GM12865 (cell line): ENCODE measurements at regions not wholly inside any gene's neighbourhood (a gene's known extent, or its start where the extent isn't known, plus 50 kb on each side); places are given as distances from the start of the nearest gene placed in this dataset.

Experiments used
- DNase-seq: peaks from one replicate; pipeline ENCODE4 v3.0.0; 2010; ENCODE audit warnings: low read depth
- H3K4me3 ChIP-seq: 2 replicates; pipeline ENCODE4 v1.5.1; 2011; ENCODE audit warnings: mild to moderate bottlenecking, low read depth, low read length, control low read depth
- TF ChIP-seq, protein P1 (sequence below): IDR thresholded peaks from 2 replicates; pipeline ENCODE4 v1.5.1; 2011; ENCODE audit warnings: low read length, control low read depth, low read depth, inconsistent platforms; ENCODE audit not compliant: insufficient read depth; ENCODE audit errors: missing control alignments

DNA sequence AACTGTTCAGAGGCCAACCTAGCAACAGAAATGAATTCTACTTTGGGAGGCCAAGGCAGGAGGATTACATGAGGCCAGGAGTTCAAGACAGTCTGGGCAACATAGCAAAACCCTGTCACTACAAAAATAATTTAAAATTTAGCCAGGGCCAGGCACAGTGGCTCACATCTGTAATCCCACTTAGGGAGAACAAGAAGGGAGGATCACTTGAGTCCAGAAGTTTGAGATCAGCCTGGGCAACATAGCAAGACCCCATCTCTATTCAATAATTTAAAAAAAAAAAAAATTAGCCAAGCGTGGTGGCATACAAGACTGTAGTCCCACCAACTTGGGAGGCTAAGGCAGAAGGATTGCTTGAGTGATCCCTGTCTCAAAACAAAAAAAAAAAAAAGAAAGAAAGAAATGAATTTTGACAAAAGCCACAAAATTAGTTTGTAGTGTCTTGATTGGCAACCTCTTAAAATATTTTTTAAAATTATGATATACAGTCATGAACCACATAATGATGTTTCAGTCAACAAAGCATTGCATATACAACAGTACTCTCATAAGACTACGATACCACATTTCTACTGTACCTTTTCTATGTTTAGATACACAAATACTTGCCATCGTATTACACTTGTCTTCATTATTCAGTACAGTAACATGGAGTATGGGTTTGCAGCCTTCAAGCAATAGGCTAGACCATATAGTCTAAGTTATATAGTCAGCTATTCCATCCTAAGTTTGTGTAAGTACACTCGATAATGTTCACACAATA lies 130.7 kb downstream of the ZFP36L2 start:
- no peak for DNase-seq
- TF ChIP-seq, protein P1, sequence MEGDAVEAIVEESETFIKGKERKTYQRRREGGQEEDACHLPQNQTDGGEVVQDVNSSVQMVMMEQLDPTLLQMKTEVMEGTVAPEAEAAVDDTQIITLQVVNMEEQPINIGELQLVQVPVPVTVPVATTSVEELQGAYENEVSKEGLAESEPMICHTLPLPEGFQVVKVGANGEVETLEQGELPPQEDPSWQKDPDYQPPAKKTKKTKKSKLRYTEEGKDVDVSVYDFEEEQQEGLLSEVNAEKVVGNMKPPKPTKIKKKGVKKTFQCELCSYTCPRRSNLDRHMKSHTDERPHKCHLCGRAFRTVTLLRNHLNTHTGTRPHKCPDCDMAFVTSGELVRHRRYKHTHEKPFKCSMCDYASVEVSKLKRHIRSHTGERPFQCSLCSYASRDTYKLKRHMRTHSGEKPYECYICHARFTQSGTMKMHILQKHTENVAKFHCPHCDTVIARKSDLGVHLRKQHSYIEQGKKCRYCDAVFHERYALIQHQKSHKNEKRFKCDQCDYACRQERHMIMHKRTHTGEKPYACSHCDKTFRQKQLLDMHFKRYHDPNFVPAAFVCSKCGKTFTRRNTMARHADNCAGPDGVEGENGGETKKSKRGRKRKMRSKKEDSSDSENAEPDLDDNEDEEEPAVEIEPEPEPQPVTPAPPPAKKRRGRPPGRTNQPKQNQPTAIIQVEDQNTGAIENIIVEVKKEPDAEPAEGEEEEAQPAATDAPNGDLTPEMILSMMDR = no peak

DNA sequence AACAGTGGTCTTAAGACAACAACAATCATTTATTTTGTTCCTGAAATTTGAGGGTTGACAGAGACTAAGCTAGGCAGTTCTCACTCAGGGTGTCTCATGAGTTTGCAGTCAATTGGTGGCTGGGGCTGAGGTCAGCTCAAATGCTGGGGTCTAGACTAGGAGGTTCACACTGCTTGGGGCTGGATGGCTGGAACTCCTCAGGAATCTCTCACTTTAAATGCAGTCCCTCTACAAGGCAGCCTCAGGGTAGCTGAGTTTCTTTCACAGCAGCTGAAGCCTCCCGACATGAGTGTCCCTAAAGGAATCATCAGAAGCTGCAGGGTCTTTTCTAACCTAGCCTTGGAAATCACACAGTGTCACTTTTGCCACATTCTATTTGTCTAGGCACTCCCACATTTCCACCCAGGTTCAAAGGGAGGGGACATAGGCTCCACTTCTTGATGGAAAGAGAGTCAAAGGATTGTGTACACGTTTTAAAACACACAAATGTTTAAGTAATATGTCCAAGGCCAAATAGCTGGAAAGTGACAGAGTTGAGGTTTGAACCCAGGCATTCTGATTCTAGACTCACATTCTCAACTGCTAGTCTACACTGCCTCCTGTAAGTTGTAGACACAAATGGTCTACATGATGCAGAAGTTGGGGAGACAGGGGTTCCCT lies 133.8 kb downstream of the ZFP36L2 start:
- TF ChIP-seq, protein P1 = no peak
- no peak for DNase-seq
- H3K4me3 ChIP-seq = no peak overlapping the region

More for the DNA sequence above, 130.7 kb downstream of the ZFP36L2 start:
- H3K4me3 ChIP-seq = no peak overlapping the region

DNA sequence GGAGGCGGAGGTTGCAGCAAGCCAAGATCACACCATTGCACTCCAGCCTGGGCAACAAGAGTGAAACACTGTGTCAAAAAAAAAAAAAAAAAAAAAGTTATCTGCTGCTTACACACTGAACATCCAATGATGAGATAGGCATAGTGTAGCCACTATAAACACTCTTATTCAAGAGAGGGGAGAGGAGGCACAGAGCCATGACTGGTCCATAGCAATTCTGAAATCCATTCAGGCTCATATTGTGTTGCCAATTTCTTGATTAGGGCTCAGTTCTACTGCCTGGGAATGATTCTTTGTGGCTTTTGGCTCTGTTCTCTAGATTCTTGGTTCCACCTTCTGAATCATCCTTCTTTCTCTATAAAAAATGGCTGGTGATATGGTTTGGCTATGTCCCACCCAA lies 136.1 kb downstream of the ZFP36L2 start:
- H3K4me3 ChIP-seq = no peak overlapping the region
- TF ChIP-seq, protein P1 = no peak
- no peak for DNase-seq

DNA sequence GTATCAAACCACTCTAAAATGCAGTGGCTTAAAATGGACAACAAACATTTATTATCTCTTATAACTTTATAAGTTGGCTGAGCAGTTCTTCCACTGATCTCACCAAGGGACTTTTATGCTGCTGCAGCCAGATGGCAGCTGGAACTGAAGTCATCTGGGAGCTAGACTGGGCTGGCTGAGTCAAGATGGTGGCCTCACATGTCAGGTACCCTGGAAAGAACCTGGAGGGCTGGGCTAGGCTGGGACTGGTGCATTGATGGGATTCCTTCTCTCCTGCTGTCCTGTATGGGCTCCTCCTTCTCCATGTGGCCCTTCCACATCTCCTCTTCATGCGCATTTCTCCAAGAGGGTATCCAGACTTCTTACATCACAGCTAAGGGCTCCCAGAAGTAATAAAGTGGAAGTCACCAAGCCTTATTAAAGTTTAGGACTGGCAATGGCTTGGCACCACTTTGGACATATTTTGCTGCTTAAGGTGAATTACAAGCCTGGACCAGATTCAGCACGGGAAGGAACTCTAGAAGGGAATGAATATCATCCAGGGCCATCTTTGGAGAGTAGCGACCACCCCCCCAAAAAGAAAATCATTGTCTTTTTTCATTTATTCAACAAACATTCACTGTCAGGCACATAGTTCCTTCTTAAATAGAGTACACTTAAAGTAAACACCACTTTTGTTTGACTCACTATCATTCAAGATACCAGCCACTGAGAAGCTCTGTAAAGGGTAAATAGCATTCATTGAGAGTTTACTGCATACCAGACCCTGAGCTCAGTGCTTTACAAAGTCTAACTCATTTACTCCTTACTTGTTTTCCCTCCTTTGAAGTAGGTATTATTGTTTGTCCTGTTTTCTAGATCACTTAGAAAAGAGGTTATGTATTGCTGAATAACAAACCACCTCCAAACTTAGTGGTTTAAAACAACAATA lies 138.0 kb downstream of the ZFP36L2 start:
- H3K4me3 ChIP-seq = no peak overlapping the region
- DNase-seq = no peak
- TF ChIP-seq, protein P1 = no peak

DNA sequence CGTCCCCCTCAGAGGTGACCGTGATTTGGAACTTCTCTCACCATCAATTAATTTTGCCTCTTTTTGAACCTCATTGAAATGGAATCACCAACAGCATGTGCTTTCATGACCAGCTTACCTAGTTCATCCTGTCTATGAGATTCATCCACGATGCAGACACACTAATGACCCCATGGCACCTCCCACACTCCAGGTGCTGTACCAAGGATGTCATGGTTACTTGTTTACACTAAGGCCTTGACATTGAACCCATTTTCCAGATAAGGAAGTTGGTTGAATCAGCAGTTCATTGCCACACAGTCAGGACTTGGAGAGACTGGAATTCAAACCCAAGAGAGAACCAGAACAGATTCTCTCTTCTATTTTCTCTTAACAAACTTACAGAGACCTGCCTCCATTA lies 139.0 kb downstream of the ZFP36L2 start:
- no peak for DNase-seq
- no peak overlapping the region for H3K4me3 ChIP-seq
- TF ChIP-seq, protein P1 = no peak

DNA sequence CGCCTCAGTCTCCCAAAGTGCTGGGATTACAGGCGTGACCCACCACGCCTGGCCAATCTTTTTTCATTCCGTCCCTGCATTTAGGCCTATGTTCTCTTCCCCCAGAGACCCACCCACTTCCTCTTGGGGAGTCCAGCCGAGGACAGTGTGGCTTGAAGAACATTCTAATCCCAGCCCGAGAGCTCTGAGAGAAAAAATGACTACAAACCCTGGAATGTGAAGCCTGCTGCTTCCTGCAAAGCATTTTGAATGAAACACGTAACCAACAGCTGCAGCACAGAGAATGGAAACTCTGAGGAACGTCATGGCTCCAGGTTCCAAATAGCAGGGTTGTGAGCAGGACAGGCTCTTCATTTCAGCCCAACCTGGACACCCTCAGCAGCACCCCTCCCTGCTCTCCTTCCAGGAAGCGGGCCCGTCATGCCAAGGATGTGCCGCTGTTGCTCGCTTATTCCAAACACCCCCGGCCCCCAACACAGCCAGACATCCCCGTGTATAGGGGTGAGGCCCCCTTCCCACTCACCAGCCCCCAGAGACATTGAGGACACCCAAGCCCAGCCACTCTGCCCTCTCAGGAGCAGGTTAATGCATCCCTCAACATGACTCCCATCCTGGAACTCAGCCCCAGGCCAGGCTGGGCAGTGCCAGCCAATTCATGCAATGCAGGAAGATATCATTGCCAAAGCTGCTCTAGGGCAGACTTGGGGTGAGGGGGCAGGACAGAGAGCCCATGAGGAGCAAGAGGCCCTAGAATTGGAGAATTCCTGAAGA lies 139.8 kb downstream of the ZFP36L2 start:
- DNase-seq = no peak
- H3K4me3 ChIP-seq = no peak overlapping the region
- TF ChIP-seq, protein P1 = no peak
